Activated naive CD4-positive, alpha-beta T cell treated with anti-CD3 and anti-CD28 coated beads, Interleukin-2, amount 50 U/mL, for 24 hours (primary cell): ENCODE measurements at regions not wholly inside any gene's neighbourhood (a gene's known extent, or its start where the extent isn't known, plus 50 kb on each side); places are given as distances from the start of the nearest gene placed in this dataset.
"Not testable (repeated sequence)": the region's sequence is repeated elsewhere in the genome, so short reads cannot be mapped to it uniquely, and the experiment has no call there.

Source experiments
- H3K27ac Mint-ChIP-seq: one replicate; pipeline ENCODE4 v1.8.0; 2021; ENCODE audit warnings: mild to moderate bottlenecking, mixed read lengths
- H3K27me3 Mint-ChIP-seq: one replicate; pipeline ENCODE4 v1.8.0; 2021; ENCODE audit warnings: mixed read lengths
- H3K36me3 Mint-ChIP-seq: one replicate; pipeline ENCODE4 v1.8.0; 2021; ENCODE audit warnings: mixed read lengths
- H3K4me1 Mint-ChIP-seq: one replicate; pipeline ENCODE4 v1.8.0; 2021; ENCODE audit warnings: mixed read lengths
- H3K4me3 Mint-ChIP-seq: one replicate; pipeline ENCODE4 v1.8.0; 2021; ENCODE audit warnings: mild to moderate bottlenecking, mixed read lengths
- H3K9me3 Mint-ChIP-seq: one replicate; pipeline ENCODE4 v1.8.0; 2021; ENCODE audit warnings: mixed read lengths

GRCh38 chr10:53382543-53382942, 610.0 kb upstream of the MBL2 start:
- Mint-ChIP-seq H3K27ac (no peak overlapping the region), H3K27me3 (no peaks in the 10 kb centered on the region), H3K9me3 (peaks cover 24% of the 10 kb centered on the region), H3K36me3 (no peaks in the 10 kb centered on the region), H3K4me3 (no peak overlapping the region), H3K4me1 (no peaks in the 10 kb centered on the region)

DNA sequence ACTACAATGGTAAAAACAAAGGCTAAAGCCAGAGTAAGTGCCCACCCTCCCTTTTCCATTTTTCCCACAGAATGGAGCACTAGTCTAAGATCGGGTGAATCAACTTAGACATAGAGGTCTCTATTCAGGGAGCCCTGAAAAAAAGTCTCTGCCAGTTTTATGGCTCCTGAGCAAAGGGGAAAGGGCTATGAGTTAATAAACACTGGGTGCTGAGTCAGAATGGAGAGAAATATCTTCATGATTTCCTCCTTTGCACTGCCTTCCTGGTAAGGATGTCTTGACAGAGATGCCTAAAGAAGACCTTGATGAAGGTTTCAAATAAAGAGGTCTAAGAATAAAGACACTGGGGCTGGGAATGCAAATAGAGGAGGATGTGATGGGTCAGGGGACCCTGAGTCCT, 607.4 kb upstream of the MBL2 start:
- Mint-ChIP-seq H3K27me3 (no peaks in the 10 kb centered on the region), H3K4me1 (no peaks in the 10 kb centered on the region), H3K27ac (no peak overlapping the region), H3K36me3 (peaks cover 2% of the 10 kb centered on the region), H3K4me3 (no peak overlapping the region), H3K9me3 (peaks cover 19% of the 10 kb centered on the region)

- Mint-ChIP-seq H3K4me1 (no peaks in the 10 kb centered on the region), H3K9me3 (peaks cover 5% of the 10 kb centered on the region), H3K36me3 (no peaks in the 10 kb centered on the region), H3K27me3 (no peaks in the 10 kb centered on the region), H3K27ac (no peak overlapping the region), H3K4me3 (no peak overlapping the region)
These were observed 597.8 kb upstream of the MBL2 start for GRCh38 chr10:53370347-53370746.

DNA sequence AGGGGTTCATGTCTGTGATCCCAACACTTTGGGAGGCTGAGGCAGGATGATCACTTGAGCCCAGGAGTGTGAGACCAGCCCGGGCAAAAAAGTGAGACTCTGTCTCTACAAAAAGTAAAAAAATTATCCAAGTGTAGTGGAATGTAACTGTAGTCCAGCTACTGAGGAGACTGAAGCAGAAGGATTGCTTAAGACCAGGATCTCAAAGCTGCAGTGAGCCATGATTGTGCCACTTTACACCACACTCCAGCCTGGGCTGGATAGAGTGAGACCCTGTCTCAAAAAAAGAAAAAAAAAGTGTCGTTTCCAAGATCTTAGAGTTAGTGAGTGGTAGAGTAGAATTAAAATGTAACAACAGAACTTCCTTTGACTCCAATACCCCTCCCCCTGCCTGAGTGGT, 589.4 kb upstream of the MBL2 start:
- Mint-ChIP-seq H3K4me1 (no peaks in the 10 kb centered on the region), H3K27ac (no peak overlapping the region), H3K4me3 (no peak overlapping the region), H3K36me3 (no peaks in the 10 kb centered on the region), H3K9me3 (no peaks in the 10 kb centered on the region), H3K27me3 (no peaks in the 10 kb centered on the region)

DNA sequence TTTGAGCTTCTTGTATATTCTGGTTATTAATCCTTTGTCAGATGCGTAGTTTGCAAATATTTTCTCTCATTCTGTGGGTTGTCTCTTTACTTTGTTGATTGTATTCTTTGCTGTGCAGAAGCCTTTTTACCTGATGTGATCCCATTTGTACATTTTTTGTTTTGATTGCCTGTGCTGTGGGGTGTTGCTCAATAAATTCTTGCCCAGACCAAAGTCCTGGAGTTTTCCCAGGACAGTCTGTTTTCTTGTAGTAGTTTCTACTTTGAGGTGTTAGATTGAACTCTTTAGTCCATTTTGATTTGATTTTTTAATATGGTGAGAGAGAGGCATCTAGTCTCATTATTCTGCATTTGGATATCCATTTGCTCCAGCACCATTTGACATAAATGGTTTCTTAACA, 588.7 kb upstream of the MBL2 start:
- Mint-ChIP-seq H3K27me3 (no peaks in the 10 kb centered on the region), H3K36me3 (no peaks in the 10 kb centered on the region), H3K4me1 (no peaks in the 10 kb centered on the region), H3K9me3 (no peaks in the 10 kb centered on the region), H3K4me3 (no peak overlapping the region), H3K27ac (no peak overlapping the region)

- H3K36me3 Mint-ChIP-seq, H3K27ac Mint-ChIP-seq, H3K9me3 Mint-ChIP-seq, H3K4me1 Mint-ChIP-seq, H3K4me3 Mint-ChIP-seq, H3K27me3 Mint-ChIP-seq: not testable (repeated sequence)
These were observed 586.4 kb upstream of the MBL2 start for GRCh38 chr10:53358978-53359377.

- Mint-ChIP-seq H3K4me1 (no peaks in the 10 kb centered on the region), H3K27ac (no peak overlapping the region), H3K9me3 (no peaks in the 10 kb centered on the region), H3K36me3 (no peaks in the 10 kb centered on the region), H3K27me3 (no peaks in the 10 kb centered on the region), H3K4me3 (no peak overlapping the region)
These were observed 586.0 kb upstream of the MBL2 start for GRCh38 chr10:53358536-53358935.

- Mint-ChIP-seq H3K4me3 (no peak overlapping the region), H3K9me3 (no peaks in the 10 kb centered on the region), H3K27me3 (no peaks in the 10 kb centered on the region), H3K4me1 (no peaks in the 10 kb centered on the region), H3K27ac (no peak overlapping the region), H3K36me3 (no peaks in the 10 kb centered on the region)
These were observed 585.0 kb upstream of the MBL2 start for GRCh38 chr10:53357587-53357986.

DNA sequence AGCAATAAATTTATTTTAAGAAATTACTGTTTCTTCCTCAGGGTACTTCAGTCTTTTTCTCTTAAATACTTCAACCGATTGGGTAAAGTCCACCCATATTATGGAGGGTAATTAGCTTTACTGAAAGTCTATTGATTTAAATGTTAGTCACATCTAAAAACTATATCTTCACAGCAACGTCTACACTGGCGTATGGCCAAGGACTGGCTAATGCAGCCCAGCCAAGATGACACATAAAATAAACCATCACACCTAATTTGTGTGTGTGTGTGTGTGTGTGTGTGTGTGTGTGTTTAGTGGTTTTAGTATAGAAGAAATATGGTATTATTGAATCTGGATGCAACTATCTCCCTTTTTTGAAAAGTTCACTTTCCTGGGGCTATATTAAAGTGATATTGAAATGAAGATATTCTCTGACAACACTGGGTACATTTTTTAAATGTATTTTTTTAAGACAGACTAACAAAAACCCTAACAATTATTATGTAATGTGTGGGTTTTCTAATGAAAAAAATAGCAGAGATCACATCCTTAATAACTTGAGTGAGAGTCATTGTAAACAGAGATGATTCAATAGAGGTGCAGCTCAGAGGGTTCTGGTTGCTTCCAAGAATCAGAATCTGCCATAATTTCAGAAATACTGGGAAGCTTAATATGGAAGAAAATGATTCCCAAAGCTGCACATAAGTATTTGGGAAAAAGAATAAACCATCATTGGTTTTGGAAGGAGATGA, 584.2 kb upstream of the MBL2 start:
- H3K9me3 Mint-ChIP-seq, result no peaks in the 10 kb centered on the region
- no peak overlapping the region for H3K27ac Mint-ChIP-seq
- H3K27me3 Mint-ChIP-seq, result no peaks in the 10 kb centered on the region
- H3K4me3 Mint-ChIP-seq, result no peak overlapping the region
- H3K36me3 Mint-ChIP-seq, result no peaks in the 10 kb centered on the region
- no peaks in the 10 kb centered on the region for H3K4me1 Mint-ChIP-seq

DNA sequence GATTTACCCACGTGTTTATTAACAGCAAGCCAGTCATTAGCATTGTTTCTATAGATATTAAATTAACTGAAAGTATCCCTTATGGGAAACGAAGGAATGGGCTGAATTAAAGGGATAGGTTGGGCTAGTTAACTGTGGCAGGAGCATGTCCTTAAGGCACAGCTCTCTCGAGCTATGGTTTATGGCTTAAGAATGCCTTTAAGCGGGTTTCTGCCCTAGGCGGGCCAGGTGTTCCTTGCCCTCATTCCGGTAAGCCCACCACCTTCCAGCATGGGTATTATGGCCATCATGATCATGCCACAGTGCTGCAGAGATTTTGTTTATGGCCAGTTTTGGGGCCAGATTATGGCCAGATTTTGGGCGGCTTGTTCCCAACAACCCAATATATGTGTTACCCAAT, 569.9 kb upstream of the MBL2 start:
- peaks cover 13% of the 10 kb centered on the region for H3K9me3 Mint-ChIP-seq
- not testable (repeated sequence) for H3K27me3 Mint-ChIP-seq, H3K4me1 Mint-ChIP-seq, H3K27ac Mint-ChIP-seq, H3K36me3 Mint-ChIP-seq, H3K4me3 Mint-ChIP-seq

GRCh38 chr10:53338199-53338598, 565.6 kb upstream of the MBL2 start:
- H3K4me3 Mint-ChIP-seq, H3K4me1 Mint-ChIP-seq, H3K36me3 Mint-ChIP-seq, H3K27ac Mint-ChIP-seq, H3K27me3 Mint-ChIP-seq: not testable (repeated sequence)
- peaks cover 25% of the 10 kb centered on the region for H3K9me3 Mint-ChIP-seq

DNA sequence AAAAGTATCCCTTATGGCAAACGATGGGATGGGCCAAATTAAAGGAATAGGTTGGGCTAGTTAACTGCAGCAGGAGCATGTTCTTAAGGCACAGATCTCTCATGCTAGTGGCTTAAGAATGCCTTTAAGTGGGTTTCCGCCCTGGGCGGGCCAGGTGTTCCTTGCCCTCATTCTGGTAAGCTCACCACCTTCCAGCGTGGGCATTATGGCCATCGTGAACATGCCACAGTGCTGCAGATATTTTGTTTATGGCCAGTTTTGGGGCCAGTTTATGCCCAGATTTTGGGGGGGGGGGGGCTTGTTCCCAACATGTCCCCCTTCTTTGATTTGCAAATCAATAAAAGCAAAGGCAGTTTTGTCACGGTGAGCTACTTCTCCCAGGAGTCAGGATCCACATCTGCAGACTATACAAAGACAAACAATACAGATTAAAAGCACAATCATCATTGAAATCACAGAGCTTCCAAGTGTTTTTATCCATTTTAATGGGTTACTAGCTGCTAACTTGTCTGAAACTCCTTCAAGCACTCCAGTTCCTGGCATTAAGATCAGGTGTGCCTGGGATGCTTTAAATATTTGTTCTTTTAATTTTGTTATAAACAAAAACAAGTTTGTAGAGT, 563.3 kb upstream of the MBL2 start:
- H3K9me3 Mint-ChIP-seq, result peaks cover 20% of the 10 kb centered on the region
- H3K27me3 Mint-ChIP-seq, H3K27ac Mint-ChIP-seq, H3K4me3 Mint-ChIP-seq, H3K4me1 Mint-ChIP-seq, H3K36me3 Mint-ChIP-seq: not testable (repeated sequence)

DNA sequence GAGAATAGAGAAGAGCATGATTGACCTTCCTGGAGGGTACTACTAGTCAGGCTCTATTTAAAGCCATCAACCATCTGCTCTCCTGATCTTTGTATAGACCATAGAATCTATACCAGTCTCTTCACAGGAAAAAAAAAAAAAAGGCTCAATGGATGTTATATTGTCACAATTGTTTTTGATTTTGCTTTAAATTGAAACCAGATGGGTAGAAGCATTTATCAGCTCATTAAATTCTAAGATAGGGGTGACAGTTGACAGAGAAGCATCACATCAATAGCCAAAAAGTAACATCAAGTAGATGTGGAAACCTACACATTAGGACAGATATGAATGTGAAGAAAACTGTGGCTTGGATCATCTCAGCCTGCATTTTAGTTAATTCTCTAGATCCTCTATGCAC, 558.9 kb upstream of the MBL2 start:
- Mint-ChIP-seq H3K27ac (no peak overlapping the region), H3K27me3 (no peaks in the 10 kb centered on the region), H3K4me1 (no peaks in the 10 kb centered on the region), H3K4me3 (no peak overlapping the region), H3K36me3 (no peaks in the 10 kb centered on the region), H3K9me3 (peaks cover under 1% of the 10 kb centered on the region)

- not testable (repeated sequence) for H3K9me3 Mint-ChIP-seq, H3K27ac Mint-ChIP-seq, H3K4me1 Mint-ChIP-seq, H3K4me3 Mint-ChIP-seq, H3K36me3 Mint-ChIP-seq, H3K27me3 Mint-ChIP-seq
These were observed 554.1 kb upstream of the MBL2 start for GRCh38 chr10:53326401-53327305.

DNA sequence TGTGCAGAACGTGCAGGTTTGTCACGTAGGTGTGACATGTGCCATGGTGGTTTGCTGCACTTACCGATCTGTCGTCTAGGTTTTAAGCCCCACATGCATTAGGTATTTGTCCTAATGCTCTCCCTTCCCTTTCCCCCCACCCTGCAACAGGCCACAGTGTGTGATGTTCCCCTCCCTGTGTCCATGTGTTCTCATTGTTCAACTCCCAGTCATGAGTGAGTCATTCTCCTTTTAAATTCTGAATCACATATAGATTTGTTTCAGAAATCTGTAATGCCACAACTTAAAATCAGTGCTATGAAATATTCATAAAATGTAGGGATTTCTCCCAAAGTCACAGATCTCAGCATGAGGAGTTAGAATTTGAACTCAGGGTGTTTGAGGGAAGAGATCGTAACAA, 552.5 kb upstream of the MBL2 start:
- Mint-ChIP-seq H3K36me3 (no peaks in the 10 kb centered on the region), H3K27ac (no peak overlapping the region), H3K4me3 (no peak overlapping the region), H3K4me1 (no peaks in the 10 kb centered on the region), H3K27me3 (no peaks in the 10 kb centered on the region), H3K9me3 (no peaks in the 10 kb centered on the region)

- no peak overlapping the region for H3K27ac Mint-ChIP-seq
- H3K4me3 Mint-ChIP-seq, result no peak overlapping the region
- H3K4me1 Mint-ChIP-seq, result no peaks in the 10 kb centered on the region
These were observed 543.1 kb upstream of the MBL2 start for GRCh38 chr10:53315709-53316108.

More at GRCh38 chr10:53315709-53316108, 543.1 kb upstream of the MBL2 start:
- Mint-ChIP-seq H3K9me3 (no peaks in the 10 kb centered on the region), H3K36me3 (no peaks in the 10 kb centered on the region), H3K27me3 (no peaks in the 10 kb centered on the region)
